Fibroblast of skin of abdomen (primary cell): ENCODE measurements at regions not wholly inside any gene's neighbourhood (a gene's known extent, or its start where the extent isn't known, plus 50 kb on each side); places are given as distances from the start of the nearest gene placed in this dataset.
"Not testable (repeated sequence)": the region's sequence is repeated elsewhere in the genome, so short reads cannot be mapped to it uniquely, and the experiment has no call there.

Experiments used
- DNase-seq: peaks from one replicate; pipeline ENCODE4 v3.0.0-alpha.2; 2013

DNA sequence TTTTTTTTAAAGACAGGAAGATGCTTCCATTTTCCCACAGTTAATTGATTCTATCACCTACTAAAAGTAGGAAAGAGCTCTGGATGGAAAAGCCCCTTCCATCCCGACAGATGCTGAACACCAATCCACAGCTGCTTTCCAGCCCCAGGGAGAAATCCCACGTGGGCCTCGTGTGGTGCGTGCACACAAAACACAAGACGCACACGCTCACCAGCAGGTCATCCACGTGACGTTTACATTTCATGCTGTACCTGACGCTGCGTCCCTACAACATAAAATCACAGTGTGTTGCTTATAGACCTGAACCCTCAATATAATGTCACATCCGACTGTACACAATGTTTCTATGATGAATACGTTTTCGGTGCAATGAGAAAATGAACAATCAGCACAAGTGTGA, 50.2 kb upstream of the DACT2 start:
- no peak for DNase-seq

GRCh38 chr6:168370310-168370991, 50.9 kb upstream of the DACT2 start:
- DNase-seq: peak; percentile 20

GRCh38 chr6:168371185-168371584, 51.6 kb upstream of the DACT2 start:
- no peak for DNase-seq

- no peak for DNase-seq
Measured at GRCh38 chr6:168371618-168371980, 52.0 kb upstream of the DACT2 start.

- DNase-seq: no peak
Measured at GRCh38 chr6:168371981-168372711, 52.6 kb upstream of the DACT2 start.

GRCh38 chr6:168372889-168373288, 53.3 kb upstream of the DACT2 start:
- no peak for DNase-seq

GRCh38 chr6:168373389-168373788, 53.8 kb upstream of the DACT2 start:
- no peak for DNase-seq

GRCh38 chr6:168374051-168374502, 54.5 kb upstream of the DACT2 start:
- DNase-seq: no peak

GRCh38 chr6:168374541-168375071, 55.0 kb upstream of the DACT2 start:
- DNase-seq: no peak

- DNase-seq: no peak
Measured at GRCh38 chr6:168376120-168376519, 56.5 kb upstream of the DACT2 start.

GRCh38 chr6:168376811-168377483, 57.4 kb upstream of the DACT2 start:
- no peak for DNase-seq

DNA sequence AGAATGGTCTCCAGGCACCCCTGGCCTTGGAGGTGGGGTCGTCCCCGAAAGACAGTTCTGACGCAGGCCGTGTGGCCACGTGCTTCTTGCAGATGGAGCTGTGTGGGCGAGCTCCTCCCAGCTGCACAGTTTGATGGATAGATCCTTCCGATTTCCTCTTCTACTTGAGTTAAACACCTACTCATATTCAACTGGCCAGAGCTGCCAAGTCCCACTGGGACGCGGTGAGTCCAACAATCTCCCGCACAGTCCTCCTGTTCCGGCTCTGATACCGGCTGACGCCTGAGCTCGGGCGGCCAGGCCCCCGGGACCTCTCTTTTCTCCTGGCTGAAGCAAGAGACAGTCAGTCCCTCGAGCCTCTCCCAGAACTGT, 57.9 kb upstream of the DACT2 start:
- DNase-seq: no peak

DNA sequence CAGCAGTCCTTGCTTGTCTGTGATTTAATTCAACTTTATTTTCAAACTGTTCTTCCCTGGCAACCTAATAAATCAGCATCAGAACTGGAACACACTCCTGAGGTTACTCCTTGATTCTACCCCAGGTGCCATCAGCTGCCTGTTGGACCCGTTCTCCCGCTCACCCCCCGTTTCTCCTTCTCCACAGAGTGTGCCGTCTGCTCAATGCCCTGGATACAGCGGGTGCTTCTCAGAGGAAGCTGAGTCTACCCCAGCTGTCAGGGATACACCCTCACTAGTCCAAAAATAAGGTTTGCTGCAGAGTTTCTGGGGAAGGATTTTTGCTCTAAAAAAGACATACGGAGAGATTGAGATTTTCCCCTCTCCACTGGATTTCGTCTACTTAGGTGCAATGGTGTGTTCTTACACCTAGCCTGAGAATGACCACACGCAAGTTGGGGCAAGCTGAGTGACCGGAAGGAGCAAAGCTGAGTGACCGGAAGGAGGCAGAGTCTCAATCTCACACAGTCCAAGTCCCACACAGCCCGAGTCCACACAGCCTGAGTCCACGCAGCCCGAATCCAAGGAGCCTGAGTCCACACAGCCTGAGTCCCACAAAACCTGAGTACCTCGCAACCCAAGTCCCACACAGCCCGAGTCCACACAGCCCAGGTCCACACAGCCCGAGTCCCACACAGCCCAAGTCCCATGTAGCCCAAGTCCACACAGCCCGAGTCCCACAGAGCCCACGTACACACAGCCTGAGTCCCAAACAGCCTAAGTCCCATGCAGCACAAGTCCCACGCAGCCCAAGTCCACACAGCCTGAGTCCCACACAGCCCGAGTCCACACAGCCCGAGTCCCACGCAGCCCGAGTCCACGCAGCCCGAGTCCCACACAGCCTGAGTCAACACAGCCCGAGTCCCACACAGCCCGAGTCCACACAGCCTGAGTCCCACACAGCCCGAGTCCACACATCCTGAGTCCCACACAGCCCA, 58.6 kb upstream of the DACT2 start:
- DNase-seq: no peak

GRCh38 chr6:168379579-168379978, 60.0 kb upstream of the DACT2 start:
- not testable (repeated sequence) for DNase-seq

- not testable (repeated sequence) for DNase-seq
Measured at GRCh38 chr6:168380166-168380955, 60.6 kb upstream of the SMOC2 start.

GRCh38 chr6:168380956-168381605, 59.9 kb upstream of the SMOC2 start:
- no peak for DNase-seq

DNA sequence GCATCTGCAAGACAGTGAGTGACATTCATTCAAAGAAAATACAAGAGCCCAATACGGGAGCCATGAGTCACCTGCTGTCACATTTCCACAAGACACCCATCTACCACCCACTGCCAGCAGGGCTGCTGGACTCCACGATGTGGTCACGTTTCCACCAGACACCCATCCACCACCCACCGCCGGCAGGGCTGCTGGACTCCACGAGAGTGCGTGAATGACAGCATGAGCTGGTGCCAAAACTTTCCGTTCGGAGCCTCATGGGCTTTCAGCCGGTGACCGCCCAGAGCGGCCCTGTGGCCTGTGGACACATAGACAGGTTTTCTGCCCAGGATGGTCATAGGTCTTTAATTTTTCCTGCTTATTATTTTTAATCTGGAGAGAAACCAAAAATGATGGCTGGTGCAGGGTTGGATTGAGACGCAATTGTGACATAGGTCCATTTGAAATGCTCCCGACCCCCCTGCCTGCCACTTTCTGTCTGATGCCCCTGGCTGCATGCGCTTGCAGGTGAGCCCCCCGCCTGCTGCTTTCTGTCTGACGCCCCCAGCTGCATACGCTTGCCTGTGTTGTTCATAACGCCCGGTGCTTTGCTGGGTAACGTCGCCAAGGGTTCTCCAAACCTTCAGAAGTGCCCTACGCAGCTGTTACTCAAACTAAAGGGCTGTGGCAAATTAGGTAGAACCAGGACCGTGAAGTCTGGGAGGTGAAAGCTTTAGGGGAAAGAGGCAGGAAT, 59.1 kb upstream of the SMOC2 start:
- DNase-seq: no peak

GRCh38 chr6:168383062-168383854, 57.7 kb upstream of the SMOC2 start:
- DNase-seq: no peak
